ENCODE measurements at regions not wholly inside any gene's neighbourhood (a gene's known extent, or its start where the extent isn't known, plus 50 kb on each side); places are given as distances from the start of the nearest gene placed in this dataset.

DNA sequence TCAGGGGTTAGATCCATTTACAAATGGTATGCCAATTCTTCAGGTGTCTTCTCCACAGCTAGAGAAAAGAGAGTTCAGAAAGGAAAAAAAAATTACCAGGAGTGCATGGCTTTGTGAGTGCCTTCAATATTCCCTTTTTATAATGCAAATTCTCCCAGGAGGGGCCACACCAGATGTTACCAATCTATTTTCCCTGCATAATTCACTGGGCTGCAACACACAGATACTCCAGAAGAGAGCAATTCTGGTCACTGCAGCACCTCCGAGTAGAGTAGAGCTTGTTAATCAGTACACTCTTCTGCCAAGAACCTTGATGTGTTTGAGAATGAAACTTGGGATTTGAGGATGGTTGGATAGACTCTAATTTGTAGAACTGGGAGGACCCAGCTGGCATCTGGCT is 80.7 kb upstream of the SPRED1 start:
- no peak overlapping the region for H4K5ac ChIP-seq (ENCODE audit: insufficient read length, low read depth, low read length)
- H2BK12ac ChIP-seq (ENCODE audit: low read depth, low read length): no peak overlapping the region
- no peak overlapping the region for H3K4me3 ChIP-seq (ENCODE audit: extremely low read depth in 1 of 4, insufficient read depth in 2 of 4, low read depth in 3 of 4, low read length in 4 of 4)
- no peaks in the 10 kb centered on the region for H3K79me1 ChIP-seq (ENCODE audit: low read depth, low read length)
- H2BK5ac ChIP-seq (ENCODE audit: low read depth, low read length): no peak overlapping the region
- no peak overlapping the region for H3K4me2 ChIP-seq (ENCODE audit: insufficient read depth in 1 of 2, low read depth in 2 of 2, low read length in 2 of 2)
- no peaks in the 10 kb centered on the region for H4K20me1 ChIP-seq (replicated peaks in 1 of 2; ENCODE audit: control insufficient read depth in 1 of 2, insufficient read depth in 2 of 2, low read length in 2 of 2)
- H3K79me2 ChIP-seq (ENCODE audit: control insufficient read depth in 1 of 2, insufficient read depth in 2 of 2, low read length in 2 of 2): no peaks in the 10 kb centered on the region
- peaks cover 0 to 7% (median 3%) of the 10 kb centered on the region in 4 experiments; a peak in 2 of 7 replicates for H3K4me1 ChIP-seq (replicated peaks in 1 of 4; ENCODE audit: control insufficient read depth in 3 of 4, insufficient read depth in 4 of 4, low read length in 3 of 4)
- no peaks in the 10 kb centered on the region for H3K9me3 ChIP-seq (ENCODE audit: insufficient read depth in 2 of 2, low read depth in 1 of 2, low read length in 1 of 2)
- H2BK120ac ChIP-seq (replicated peaks; ENCODE audit: low read depth, low read length): no peak overlapping the region
- H3K56ac ChIP-seq (replicated peaks; ENCODE audit: insufficient read length, low read depth, low read length): no peak overlapping the region
- H3K23me2 ChIP-seq (ENCODE audit: low read depth, low read length): no peaks in the 10 kb centered on the region
- DNase-seq (ENCODE audit: low read depth in 1 of 2, low spot score in 2 of 2) (no peak), FAIRE-seq (no peak)
- H2AK5ac ChIP-seq (ENCODE audit: low read depth, low read length): no peak overlapping the region
- no peaks in the 10 kb centered on the region for H3K36me3 ChIP-seq (ENCODE audit: control insufficient read depth in 2 of 4, insufficient read depth in 4 of 4, low read length in 3 of 4)
- H2BK15ac ChIP-seq (ENCODE audit: low read length): no peak overlapping the region
- no peak overlapping the region for H3K4ac ChIP-seq (replicated peaks; ENCODE audit: insufficient read length, low read depth, low read length)
- no peaks in the 10 kb centered on the region for H3K27me3 ChIP-seq (replicated peaks in 1 of 4; ENCODE audit: control insufficient read depth in 3 of 4, extremely low read depth in 1 of 4, insufficient read depth in 3 of 4, low read length in 3 of 4)
- no peak overlapping the region for H3K23ac ChIP-seq (ENCODE audit: insufficient read length)
- H3K18ac ChIP-seq (ENCODE audit: extremely low read depth, low read length): no peak overlapping the region
- 64% methylated on average over 1 of the region's 1 CpG; no CpG with 5 or more reads in 1 of the 2 experiments for WGBS, 2 experiments (ENCODE audit: extremely low coverage in 1 of 2, insufficient coverage in 1 of 2, insufficient read length in 1 of 2, insufficient replicate concordance in 2 of 2, low coverage in 1 of 2, low lambda C conversion rate in 2 of 2, missing lambda C conversion rate in 1 of 2)
- H2AFZ ChIP-seq (ENCODE audit: low read length): no peak overlapping the region; the same call in 1 of the 2 replicates
- ChIA-PET POLR2A (ENCODE audit: partially characterized antibody) (no interaction called here), CTCF (ENCODE audit: partially characterized antibody) (interaction anchor here (0.9 kb wide), 2 partner anchors 46 to 162 kb away, joined by 3 to 4 read pairs; no protein-coding TSS in a partner anchor)
- H2BK20ac ChIP-seq (ENCODE audit: low read length): no peak overlapping the region
- no peak overlapping the region for H4K8ac ChIP-seq (ENCODE audit: extremely low read depth, insufficient read depth, low read length)
- H3K9ac ChIP-seq (replicated peaks in 1 of 4; ENCODE audit: extremely low read depth in 1 of 4, low read depth in 3 of 4, low read length in 3 of 4): no peak overlapping the region
- no peak overlapping the region for H3K14ac ChIP-seq (ENCODE audit: insufficient read length)
- no peak overlapping the region for H4K91ac ChIP-seq (replicated peaks; ENCODE audit: insufficient read length, low read length)
- H3K27ac ChIP-seq (ENCODE audit: low read depth, low read length): no peak overlapping the region
- no peak for TF ChIP-seq KDM1A (IDR thresholded peaks at IDR 0.05; ENCODE audit: borderline replicate concordance, low read length)
- TF ChIP-seq RBBP5 (IDR thresholded peaks at IDR 0.05; ENCODE audit: borderline replicate concordance, low read depth, low read length): no peak
- TF ChIP-seq BRCA1 (IDR thresholded peaks at IDR 0.05; ENCODE audit: low read depth, low read length): no peak
- no peak for TF ChIP-seq CBX5 (IDR thresholded peaks at IDR 0.05; ENCODE audit: low read depth, low read length)
- no peak for TF ChIP-seq SIRT6 (IDR thresholded peaks at IDR 0.05; ENCODE audit: low read length)
- no peak for TF ChIP-seq ZNF274 (IDR thresholded peaks at IDR 0.05; ENCODE audit: borderline replicate concordance, extremely low read depth, low read length)
- TF ChIP-seq TEAD4 (IDR thresholded peaks at IDR 0.05; ENCODE audit: low read depth, low read length): no peak
- TF ChIP-seq CEBPB (IDR thresholded peaks at IDR 0.05; ENCODE audit: low read depth, low read length): no peak
- no peak for TF ChIP-seq CHD2 (IDR thresholded peaks at IDR 0.05; ENCODE audit: low read length)
- TF ChIP-seq CHD1 (IDR thresholded peaks at IDR 0.05; ENCODE audit: low read depth, low read length): no peak
- no peak for TF ChIP-seq CTBP2 (IDR thresholded peaks at IDR 0.05; ENCODE audit: borderline replicate concordance, insufficient read depth, insufficient read length, low read length)
- TF ChIP-seq BCL11A (IDR thresholded peaks at IDR 0.05; ENCODE audit: low read depth in 2 of 2, low read length in 2 of 2): no peak
- no peak for TF ChIP-seq NRF1 (IDR thresholded peaks at IDR 0.05; ENCODE audit: low read depth, low read length)
- TF ChIP-seq SAP30 (IDR thresholded peaks at IDR 0.05; ENCODE audit: insufficient read depth, insufficient replicate concordance, low read length): no peak
- TF ChIP-seq SP4 (IDR thresholded peaks at IDR 0.05; ENCODE audit: low read length): no peak
- TF ChIP-seq MAFK (IDR thresholded peaks at IDR 0.05; ENCODE audit: low read depth, low read length): no peak
